HepG2 (cell line): ENCODE measurements at regions not wholly inside any gene's neighbourhood (a gene's known extent, or its start where the extent isn't known, plus 50 kb on each side); places are given as distances from the start of the nearest gene placed in this dataset.

Source experiments
- ARID4A ChIP-seq: sonication (generic); formaldehyde crosslinking; IDR thresholded peaks from 2 replicates; pipeline ENCODE4 v1.5.0; 2020; ENCODE audit warnings: mild to moderate bottlenecking, missing genetic modification reagents, borderline replicate concordance
- BCL6 ChIP-seq: IDR thresholded peaks from 2 replicates; pipeline ENCODE4 v1.6.1; 2016; ENCODE audit warnings: missing genetic modification reagents, missing compliant biosample characterization
- ELF1 ChIP-seq: sonication (generic); formaldehyde crosslinking; IDR thresholded peaks from 2 replicates; pipeline ENCODE4 v1.4.0; 2020; ENCODE audit warnings: missing genetic modification reagents
- ELK4 ChIP-seq: sonication (generic); formaldehyde crosslinking; IDR thresholded peaks from 2 replicates; pipeline ENCODE4 v1.9.0; 2021; ENCODE audit warnings: missing genetic modification reagents, borderline replicate concordance
- GRHL1 ChIP-seq: sonication (generic); formaldehyde crosslinking; conservative IDR thresholded peaks from 2 replicates; pipeline ENCODE4 v1.8.0; 2022; ENCODE audit warnings: missing genetic modification reagents
- MYC ChIP-seq: sonication (generic); formaldehyde crosslinking; IDR thresholded peaks from 2 replicates; pipeline ENCODE4 v1.9.0; 2021; ENCODE audit warnings: missing genetic modification reagents, borderline replicate concordance
- NBN ChIP-seq: fragments of 450-650 bp; conservative IDR thresholded peaks from 2 replicates; pipeline ENCODE4 v1.6.1; 2017
- NFRKB ChIP-seq: fragments of 450-650 bp; IDR thresholded peaks from 2 replicates; pipeline ENCODE4 v1.6.1; 2017
- PRDM15 ChIP-seq: sonication (generic); formaldehyde crosslinking; IDR thresholded peaks from 2 replicates; pipeline ENCODE4 v1.4.0; 2020; ENCODE audit warnings: missing genetic modification reagents
- TOPORS ChIP-seq: sonication (generic); formaldehyde crosslinking; IDR thresholded peaks from 2 replicates; pipeline ENCODE4 v1.8.0; 2023; ENCODE audit warnings: mild to moderate bottlenecking, missing genetic modification reagents
- YY1 ChIP-seq: IDR thresholded peaks from 2 replicates; pipeline ENCODE4 v1.6.1; 2011; ENCODE audit warnings: low read length, low read depth, moderate library complexity, mild to moderate bottlenecking; ENCODE audit not compliant: insufficient read depth, insufficient replicate concordance
- ZIK1 ChIP-seq: sonication (generic); formaldehyde crosslinking; IDR thresholded peaks from 2 replicates; pipeline ENCODE4 v1.5.0; 2020; ENCODE audit warnings: mild to moderate bottlenecking, low read depth, missing genetic modification reagents, borderline replicate concordance
- ZNF678 ChIP-seq: sonication (generic); formaldehyde crosslinking; IDR thresholded peaks from 2 replicates; pipeline ENCODE4 v1.4.0; 2020; ENCODE audit warnings: mild to moderate bottlenecking, missing genetic modification reagents
- TF ChIP-seq, protein P1 (sequence below): sonication (generic); formaldehyde crosslinking; IDR thresholded peaks from 2 replicates; pipeline ENCODE4 v1.5.0; 2020; ENCODE audit warnings: missing genetic modification reagents, mild to moderate bottlenecking, borderline replicate concordance

DNA sequence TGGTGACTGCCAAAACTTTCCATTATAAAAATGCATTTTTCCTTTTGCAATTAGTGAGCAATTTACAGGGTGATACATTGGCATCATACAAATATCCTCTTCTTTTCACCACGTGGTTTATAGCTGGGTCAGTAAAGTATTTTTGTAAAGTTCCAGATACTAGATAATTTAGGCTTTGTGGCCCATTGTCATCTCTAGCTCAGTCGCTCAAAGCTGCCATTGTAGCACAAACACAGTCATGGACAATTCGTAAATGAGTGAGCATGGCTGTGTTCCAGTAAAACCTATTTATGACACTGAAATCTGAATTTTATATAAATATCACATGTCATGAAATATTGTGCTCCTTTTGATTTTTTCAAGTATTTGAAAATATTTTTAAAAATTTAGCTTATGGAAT is 162.9 kb downstream of the USP12 start:
- TF ChIP-seq NFRKB = no peak
- TF ChIP-seq ARID4A = no peak
- TF ChIP-seq ZIK1 = no peak
- TF ChIP-seq YY1 = no peak
- TF ChIP-seq PRDM15 (CRISPR knock-in tag) = no peak
- TF ChIP-seq GRHL1 = no peak
- TF ChIP-seq, protein P1, sequence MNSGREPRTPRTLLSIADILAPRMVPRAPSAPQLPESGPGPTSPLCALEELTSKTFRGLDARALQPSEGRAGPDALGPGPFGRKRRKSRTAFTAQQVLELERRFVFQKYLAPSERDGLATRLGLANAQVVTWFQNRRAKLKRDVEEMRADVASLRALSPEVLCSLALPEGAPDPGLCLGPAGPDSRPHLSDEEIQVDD (CRISPR knock-in tag) = no peak
- TF ChIP-seq ELF1 (CRISPR knock-in tag) = no peak
- TF ChIP-seq NBN = no peak
- TF ChIP-seq ELK4 (CRISPR knock-in tag) = no peak
- no peak for TF ChIP-seq TOPORS (CRISPR knock-in tag)
- TF ChIP-seq MYC (CRISPR knock-in tag) = no peak
- TF ChIP-seq ZNF678 (CRISPR knock-in tag) = no peak
- TF ChIP-seq BCL6 (CRISPR knock-in tag) = no peak
